ENCODE measurements at regions not wholly inside any gene's neighbourhood (a gene's known extent, or its start where the extent isn't known, plus 50 kb on each side); places are given as distances from the start of the nearest gene placed in this dataset.
"Not testable (repeated sequence)": the region's sequence is repeated elsewhere in the genome, so short reads cannot be mapped to it uniquely, and the experiment has no call there.

- DNase-seq: no peak
These were observed 227.0 kb downstream of the BUB3 start for GRCh38 chr10:123381224-123381623.

- no peak for DNase-seq
These were observed 228.3 kb downstream of the BUB3 start for GRCh38 chr10:123382491-123382890.

- DNase-seq: no peak
These were observed 231.4 kb downstream of the BUB3 start for GRCh38 chr10:123385508-123386080.

GRCh38 chr10:123389520-123389919 lies 235.3 kb downstream of the BUB3 start:
- DNase-seq: no peak

GRCh38 chr10:123390332-123390731 lies 236.1 kb downstream of the BUB3 start:
- no peak for DNase-seq

GRCh38 chr10:123390874-123391273 lies 236.7 kb downstream of the BUB3 start:
- no peak for DNase-seq

GRCh38 chr10:123391275-123392028 lies 237.2 kb downstream of the BUB3 start:
- DNase-seq: no peak

- no peak for DNase-seq
These were observed 238.2 kb downstream of the BUB3 start for GRCh38 chr10:123392182-123392963.

- no peak for DNase-seq
These were observed 239.0 kb downstream of the BUB3 start for GRCh38 chr10:123393170-123393569.

GRCh38 chr10:123394382-123394781 lies 240.2 kb downstream of the BUB3 start:
- no peak for DNase-seq

GRCh38 chr10:123395234-123395633 lies 241.0 kb downstream of the BUB3 start:
- DNase-seq: not testable (repeated sequence)

- no peak for DNase-seq
These were observed 241.7 kb downstream of the BUB3 start for GRCh38 chr10:123395906-123396305.

GRCh38 chr10:123398180-123398591 lies 244.0 kb downstream of the BUB3 start:
- DNase-seq: no peak

- DNase-seq: no peak
These were observed 244.6 kb downstream of the BUB3 start for GRCh38 chr10:123398756-123399155.

- no peak for DNase-seq
These were observed 245.2 kb downstream of the BUB3 start for GRCh38 chr10:123399276-123399839.

- no peak for DNase-seq
These were observed 247.8 kb downstream of the BUB3 start for GRCh38 chr10:123402021-123402420.

- DNase-seq: no peak
These were observed 248.5 kb downstream of the BUB3 start for GRCh38 chr10:123402656-123403055.

- no peak for DNase-seq
These were observed 250.2 kb downstream of the BUB3 start for GRCh38 chr10:123404357-123404756.

GRCh38 chr10:123408660-123409059 lies 254.5 kb downstream of the BUB3 start:
- DNase-seq: no peak

GRCh38 chr10:123409426-123409825 lies 255.2 kb downstream of the BUB3 start:
- no peak for DNase-seq

- DNase-seq: no peak
These were observed 255.7 kb downstream of the BUB3 start for GRCh38 chr10:123409884-123410283.

GRCh38 chr10:123413353-123413752 lies 252.8 kb upstream of the GPR26 start:
- no peak for DNase-seq

- no peak for DNase-seq
These were observed 250.6 kb upstream of the GPR26 start for GRCh38 chr10:123415523-123415922.
